HEK293 (cell line): ENCODE measurements at regions not wholly inside any gene's neighbourhood (a gene's known extent, or its start where the extent isn't known, plus 50 kb on each side); places are given as distances from the start of the nearest gene placed in this dataset.

ENCODE experiments used
- CTCF ChIP-seq: fragments of 450-650 bp; formaldehyde crosslinking; IDR thresholded peaks from 2 replicates; pipeline ENCODE4 v1.5.1; 2016; ENCODE audit warnings: missing biosample characterization, missing genetic modification characterization
- KLF9 ChIP-seq: fragments of 450-650 bp; formaldehyde crosslinking; IDR thresholded peaks from 2 replicates; pipeline ENCODE4 v1.5.1; 2016; ENCODE audit warnings: missing biosample characterization, missing genetic modification characterization, low read depth
- PATZ1 ChIP-seq: fragments of 450-650 bp; formaldehyde crosslinking; IDR thresholded peaks from 2 replicates; pipeline ENCODE4 v1.5.1; 2016; ENCODE audit warnings: missing biosample characterization, missing genetic modification characterization
- PRDM4 ChIP-seq: fragments of 450-650 bp; formaldehyde crosslinking; IDR thresholded peaks from 2 replicates; pipeline ENCODE4 v1.5.1; 2017; ENCODE audit warnings: missing biosample characterization, missing genetic modification characterization
- ZNF121 ChIP-seq: fragments of 450-650 bp; formaldehyde crosslinking; IDR thresholded peaks from 2 replicates; pipeline ENCODE4 v1.5.1; 2016; ENCODE audit warnings: missing biosample characterization, missing genetic modification characterization
- ZNF146 ChIP-seq: fragments of 450-650 bp; formaldehyde crosslinking; IDR thresholded peaks from 2 replicates; pipeline ENCODE4 v1.5.1; 2016; ENCODE audit warnings: missing biosample characterization, missing genetic modification characterization
- ZNF169 ChIP-seq: fragments of 450-650 bp; formaldehyde crosslinking; IDR thresholded peaks from 2 replicates; pipeline ENCODE4 v1.5.1; 2016; ENCODE audit warnings: missing biosample characterization, missing genetic modification characterization
- ZNF2 ChIP-seq: fragments of 450-650 bp; formaldehyde crosslinking; IDR thresholded peaks from 2 replicates; pipeline ENCODE4 v1.5.1; 2016; ENCODE audit warnings: missing biosample characterization, missing genetic modification characterization
- ZNF366 ChIP-seq: fragments of 450-650 bp; formaldehyde crosslinking; conservative IDR thresholded peaks from 2 replicates; pipeline ENCODE4 v1.5.1; 2016; ENCODE audit warnings: missing biosample characterization, missing genetic modification characterization
- ZNF391 ChIP-seq: fragments of 450-650 bp; formaldehyde crosslinking; IDR thresholded peaks from 2 replicates; pipeline ENCODE4 v1.5.1; 2016; ENCODE audit warnings: low read depth, missing biosample characterization, missing genetic modification characterization, borderline replicate concordance
- ZNF629 ChIP-seq: fragments of 450-650 bp; formaldehyde crosslinking; IDR thresholded peaks from 2 replicates; pipeline ENCODE4 v1.5.1; 2017; ENCODE audit warnings: missing biosample characterization, missing genetic modification characterization
- ZNF664 ChIP-seq: fragments of 450-650 bp; formaldehyde crosslinking; IDR thresholded peaks from 2 replicates; pipeline ENCODE4 v1.5.1; 2016; ENCODE audit warnings: missing biosample characterization, missing genetic modification characterization
- ZNF704 ChIP-seq: fragments of 450-650 bp; formaldehyde crosslinking; IDR thresholded peaks from 2 replicates; pipeline ENCODE4 v1.5.1; 2016; ENCODE audit warnings: missing biosample characterization, missing genetic modification characterization

- TF ChIP-seq ZNF391 (tag by site-specific recombination) (no peak), ZNF704 (tag by site-specific recombination) (no peak), CTCF (tag by site-specific recombination) (no peak), ZNF629 (tag by site-specific recombination) (no peak), KLF9 (no peak), ZNF169 (no peak), ZNF121 (no peak), ZNF146 (no peak), ZNF664 (tag by site-specific recombination) (no peak), ZNF2 (no peak), ZNF366 (no peak), PRDM4 (tag by site-specific recombination) (no peak), PATZ1 (tag by site-specific recombination) (no peak)
Observed at GRCh38 chr20:52826722-52827121, 145.4 kb upstream of the TSHZ2 start.
